H9 (cell line): ENCODE measurements at regions not wholly inside any gene's neighbourhood (a gene's known extent, or its start where the extent isn't known, plus 50 kb on each side); places are given as distances from the start of the nearest gene placed in this dataset.

Experiments used
- DNase-seq: peaks from one replicate; pipeline ENCODE4 v3.0.0-alpha.2; 2017
- H2AFZ ChIP-seq: one replicate; pipeline ENCODE4 v1.6.1; 2013; ENCODE audit warnings: mild to moderate bottlenecking, low read length, control low read depth, moderate library complexity
- H2AK5ac ChIP-seq: 2 replicates; pipeline ENCODE4 v1.6.1; 2013; ENCODE audit warnings: low read length, control low read depth, mixed read lengths; ENCODE audit not compliant: insufficient read length
- H2BK120ac ChIP-seq: one replicate; pipeline ENCODE4 v1.6.1; 2013; ENCODE audit warnings: low read depth, mild to moderate bottlenecking, low read length, control low read depth, inconsistent platforms; ENCODE audit not compliant: poor library complexity, severe bottlenecking
- H2BK12ac ChIP-seq: 2 replicates; pipeline ENCODE4 v1.6.1; 2013; ENCODE audit warnings: low read length, control low read depth, mixed read lengths, low read depth; ENCODE audit not compliant: insufficient read length
- H2BK15ac ChIP-seq: 2 replicates; pipeline ENCODE4 v1.6.1; 2013; ENCODE audit warnings: low read depth, low read length, control low read depth
- H2BK20ac ChIP-seq: one replicate; pipeline ENCODE4 v1.6.1; 2013; ENCODE audit warnings: low read depth, mild to moderate bottlenecking, low read length, control low read depth, inconsistent platforms; ENCODE audit not compliant: poor library complexity, severe bottlenecking
- H2BK5ac ChIP-seq: 2 replicates; pipeline ENCODE4 v1.6.1; 2013; ENCODE audit warnings: low read length, control low read depth, mixed read lengths; ENCODE audit not compliant: insufficient read length
- H3K14ac ChIP-seq: 2 replicates; pipeline ENCODE4 v1.6.1; 2013; ENCODE audit warnings: low read length, control low read depth; ENCODE audit not compliant: insufficient read depth
- H3K18ac ChIP-seq: 2 replicates; pipeline ENCODE4 v1.6.1; 2013; ENCODE audit warnings: low read depth, mild to moderate bottlenecking, mixed read lengths, low read length, control low read depth; ENCODE audit not compliant: insufficient read length
- H3K23ac ChIP-seq: 2 replicates; pipeline ENCODE4 v1.6.1; 2013; ENCODE audit warnings: low read length, control low read depth, mixed read lengths, low read depth; ENCODE audit not compliant: insufficient read length
- H3K23me2 ChIP-seq: 2 replicates; pipeline ENCODE4 v1.6.1; 2013; ENCODE audit warnings: low read depth, mild to moderate bottlenecking, mixed read lengths, low read length, control low read depth; ENCODE audit not compliant: insufficient read length, poor library complexity, severe bottlenecking
- H3K27ac ChIP-seq: 2 replicates; pipeline ENCODE4 v1.5.1; 2013; ENCODE audit warnings: low read length, control low read depth, mixed read lengths, low read depth; ENCODE audit not compliant: insufficient read length
- H3K27me3 ChIP-seq: 2 replicates; pipeline ENCODE4 v1.6.1; 2013; ENCODE audit warnings: low read length, control low read depth, inconsistent platforms; ENCODE audit not compliant: insufficient read depth
- H3K4ac ChIP-seq: 2 replicates; pipeline ENCODE4 v1.6.1; 2013; ENCODE audit warnings: low read depth, mild to moderate bottlenecking, control low read depth, inconsistent platforms, low read length, moderate library complexity
- H3K4me1 ChIP-seq: 2 replicates; pipeline ENCODE4 v1.6.1; 2013; ENCODE audit warnings: low read length, control low read depth, inconsistent platforms; ENCODE audit not compliant: insufficient read depth
- H3K4me2 ChIP-seq: 2 replicates; pipeline ENCODE4 v1.6.1; 2013; ENCODE audit warnings: low read length, control low read depth, mixed read lengths; ENCODE audit not compliant: insufficient read length, insufficient read depth
- H3K56ac ChIP-seq: 2 replicates; pipeline ENCODE4 v1.6.1; 2013; ENCODE audit warnings: low read depth, mild to moderate bottlenecking, mixed read lengths, low read length, control low read depth; ENCODE audit not compliant: insufficient read length
- H3K79me1 ChIP-seq: 2 replicates; pipeline ENCODE4 v1.6.1; 2013; ENCODE audit warnings: low read depth, mild to moderate bottlenecking, moderate library complexity, low read length, control low read depth, inconsistent platforms; ENCODE audit not compliant: insufficient read depth, poor library complexity, severe bottlenecking
- H3K79me2 ChIP-seq: 2 replicates; pipeline ENCODE4 v1.6.1; 2013; ENCODE audit warnings: low read length, control low read depth, inconsistent platforms; ENCODE audit not compliant: insufficient read depth
- H3K9ac ChIP-seq: 2 replicates; pipeline ENCODE4 v1.6.1; 2013; ENCODE audit warnings: low read length, control low read depth, mixed read lengths; ENCODE audit not compliant: insufficient read length; ENCODE audit errors: extremely low read depth
- H3K9me3 ChIP-seq: one replicate; pipeline ENCODE4 v1.6.1; 2013; ENCODE audit warnings: low read depth, low read length, inconsistent platforms; ENCODE audit not compliant: control insufficient read depth
- H3T11ph ChIP-seq: one replicate; pipeline ENCODE4 v1.6.1; 2013; ENCODE audit warnings: mild to moderate bottlenecking, low read length, control low read depth, inconsistent platforms
- H4K20me1 ChIP-seq: one replicate; pipeline ENCODE4 v1.6.1; 2013; ENCODE audit not compliant: control insufficient read depth, insufficient read length, insufficient read depth
- H4K5ac ChIP-seq: 2 replicates; pipeline ENCODE4 v1.6.1; 2013; ENCODE audit warnings: low read depth, mild to moderate bottlenecking, mixed read lengths, low read length, control low read depth; ENCODE audit not compliant: insufficient read length
- H4K8ac ChIP-seq: replicated peaks from 2 replicates; pipeline ENCODE4 v1.6.1; 2013; ENCODE audit warnings: low read length, control low read depth, mixed read lengths, low read depth; ENCODE audit not compliant: insufficient read length
- H4K91ac ChIP-seq: 2 replicates; pipeline ENCODE4 v1.6.1; 2013; ENCODE audit warnings: low read depth, mild to moderate bottlenecking, moderate library complexity, mixed read lengths, low read length, control low read depth; ENCODE audit not compliant: insufficient read length
- H3K27ac Mint-ChIP-seq, 3 experiments: 2 replicates in 2 of 3; 3 replicates in 1 of 3; pipeline ENCODE4 v1.8.0; 2020 to 2021; ENCODE audit warnings: mixed read lengths in 3 of 3, mild to moderate bottlenecking in 1 of 3, moderate library complexity in 1 of 3
- H3K27me3 Mint-ChIP-seq: 2 replicates; pipeline ENCODE4 v1.8.0; 2021; ENCODE audit warnings: low read depth, mild to moderate bottlenecking, moderate library complexity, mixed read lengths
- H3K36me3 Mint-ChIP-seq, 3 experiments: 2 replicates in 2 of 3; 3 replicates in 1 of 3; pipeline ENCODE4 v1.8.0; 2020 to 2021; ENCODE audit warnings: low read depth in 3 of 3, mixed read lengths in 3 of 3; ENCODE audit not compliant: insufficient read depth in 1 of 3
- H3K4me1 Mint-ChIP-seq, 2 experiments: 2 replicates each; pipeline ENCODE4 v1.8.0; 2020; ENCODE audit warnings: mixed read lengths in 2 of 2
- H3K4me3 Mint-ChIP-seq, 2 experiments: 2 replicates in 1 of 2; 3 replicates in 1 of 2; pipeline ENCODE4 v1.8.0; 2020 to 2021; ENCODE audit warnings: mild to moderate bottlenecking in 2 of 2, mixed read lengths in 2 of 2, moderate library complexity in 1 of 2
- H3K9me3 Mint-ChIP-seq, 2 experiments: 2 replicates in 1 of 2; 3 replicates in 1 of 2; pipeline ENCODE4 v1.8.0; 2020; ENCODE audit warnings: mild to moderate bottlenecking in 2 of 2, mixed read lengths in 2 of 2, moderate library complexity in 1 of 2
- WGBS: extraction: QIAGEN DNeasy Blood & Tissue Kit; methylation state at CpG from one replicate; pipeline ENCODE4 v1.1.7; 2013; ENCODE audit warnings: missing lambda C conversion rate, low lambda C conversion rate, mixed read lengths; ENCODE audit not compliant: insufficient read length; ENCODE audit errors: extremely low coverage; 5-methylcytosine and 5-hydroxymethylcytosine counted together
- TF ChIP-seq, protein P1 (sequence below): fragments of 200-600 bp; sonication (generic); conservative IDR thresholded peaks from 3 replicates; pipeline ENCODE4 v1.8.0; 2021; ENCODE audit warnings: antibody characterized with exemption, mild to moderate bottlenecking

DNA sequence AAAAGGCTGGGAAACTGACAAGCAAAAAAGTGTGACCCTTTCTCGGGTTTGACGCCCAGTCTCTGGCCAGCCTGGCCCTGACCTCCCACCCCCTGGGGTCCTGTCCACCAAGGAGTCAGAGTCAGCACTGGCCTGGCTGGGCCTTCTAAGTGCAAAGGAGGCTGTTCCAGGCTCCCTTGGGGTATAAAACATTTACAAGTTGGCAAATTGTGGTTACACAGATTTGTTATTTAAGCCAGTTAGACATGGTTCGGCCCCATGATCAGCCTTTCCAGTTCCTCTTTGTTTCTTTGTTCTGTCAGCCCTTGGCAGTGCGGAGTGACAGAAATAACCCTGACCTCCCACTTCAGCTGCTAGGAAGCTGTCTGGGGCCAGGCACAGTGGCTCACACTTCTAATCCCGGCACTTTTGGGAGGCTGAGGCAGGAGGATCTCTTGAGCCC, 161.6 kb upstream of the RAB4A start:
- Histone ChIP-seq H3K79me1 (no peaks in the 10 kb centered on the region), H4K91ac (no peak overlapping the region), H2AK5ac (no peak overlapping the region), H4K20me1 (no peaks in the 10 kb centered on the region), H3K79me2 (no peaks in the 10 kb centered on the region), H4K8ac (no peak overlapping the region), H3K18ac (no peak overlapping the region), H3K27me3 (no peaks in the 10 kb centered on the region), H3K23ac (no peak overlapping the region), H2AFZ (no peak overlapping the region), H3K4me2 (no peak overlapping the region), H2BK20ac (no peak overlapping the region), H3K23me2 (no peaks in the 10 kb centered on the region), H3K9me3 (no peaks in the 10 kb centered on the region), H3K4ac (no peak overlapping the region), H2BK12ac (no peak overlapping the region), H3K27ac (no peak overlapping the region), H3K9ac (no peak overlapping the region), H2BK5ac (no peak overlapping the region), H3T11ph (no peak overlapping the region), H3K4me1 (no peaks in the 10 kb centered on the region), H4K5ac (no peak overlapping the region), H2BK120ac (no peak overlapping the region), H2BK15ac (no peak overlapping the region), H3K56ac (no peak overlapping the region), H3K14ac (no peak overlapping the region)
- peaks cover 18% of the 10 kb centered on the region for H3K27me3 Mint-ChIP-seq
- peaks cover 19 to 23% of the 10 kb centered on the region in 2 experiments for H3K4me1 Mint-ChIP-seq
- no peaks in the 10 kb centered on the region for H3K36me3 Mint-ChIP-seq
- no peaks in the 10 kb centered on the region for H3K9me3 Mint-ChIP-seq
- TF ChIP-seq, protein P1, sequence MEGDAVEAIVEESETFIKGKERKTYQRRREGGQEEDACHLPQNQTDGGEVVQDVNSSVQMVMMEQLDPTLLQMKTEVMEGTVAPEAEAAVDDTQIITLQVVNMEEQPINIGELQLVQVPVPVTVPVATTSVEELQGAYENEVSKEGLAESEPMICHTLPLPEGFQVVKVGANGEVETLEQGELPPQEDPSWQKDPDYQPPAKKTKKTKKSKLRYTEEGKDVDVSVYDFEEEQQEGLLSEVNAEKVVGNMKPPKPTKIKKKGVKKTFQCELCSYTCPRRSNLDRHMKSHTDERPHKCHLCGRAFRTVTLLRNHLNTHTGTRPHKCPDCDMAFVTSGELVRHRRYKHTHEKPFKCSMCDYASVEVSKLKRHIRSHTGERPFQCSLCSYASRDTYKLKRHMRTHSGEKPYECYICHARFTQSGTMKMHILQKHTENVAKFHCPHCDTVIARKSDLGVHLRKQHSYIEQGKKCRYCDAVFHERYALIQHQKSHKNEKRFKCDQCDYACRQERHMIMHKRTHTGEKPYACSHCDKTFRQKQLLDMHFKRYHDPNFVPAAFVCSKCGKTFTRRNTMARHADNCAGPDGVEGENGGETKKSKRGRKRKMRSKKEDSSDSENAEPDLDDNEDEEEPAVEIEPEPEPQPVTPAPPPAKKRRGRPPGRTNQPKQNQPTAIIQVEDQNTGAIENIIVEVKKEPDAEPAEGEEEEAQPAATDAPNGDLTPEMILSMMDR: no peak
- H3K4me3 Mint-ChIP-seq: no peak overlapping the region
- no peak for DNase-seq
- H3K27ac Mint-ChIP-seq: no peak overlapping the region
- WGBS: no CpG with 5 or more reads among the region's 5 CpGs
